Activated T-cell treated with anti-CD3 and anti-CD28 coated beads, Interleukin-2, amount 50 U/mL, for 4 hours (primary cell): ENCODE measurements at regions not wholly inside any gene's neighbourhood (a gene's known extent, or its start where the extent isn't known, plus 50 kb on each side); places are given as distances from the start of the nearest gene placed in this dataset.

ENCODE experiments used
- ATAC-seq, 2 donors: fragments of 200-7000 bp; cut with Tn5 transposase; one replicate each; pipeline ENCODE4 v1.10.0; 2021
- DNase-seq: peaks from one replicate; pipeline ENCODE4 v3.0.0-alpha.2; 2020
- H3K27me3 Mint-ChIP-seq: one replicate; pipeline ENCODE4 v1.8.0; 2021; ENCODE audit warnings: low read depth, mixed read lengths
- H3K36me3 Mint-ChIP-seq: one replicate; pipeline ENCODE4 v1.8.0; 2022; ENCODE audit warnings: mixed read lengths; ENCODE audit not compliant: insufficient read depth
- H3K4me1 Mint-ChIP-seq: one replicate; pipeline ENCODE4 v1.8.0; 2021; ENCODE audit warnings: low read depth, mixed read lengths
- H3K4me3 Mint-ChIP-seq: one replicate; pipeline ENCODE4 v1.8.0; 2021; ENCODE audit warnings: mild to moderate bottlenecking, moderate library complexity, mixed read lengths
- H3K9me3 Mint-ChIP-seq: one replicate; pipeline ENCODE4 v1.8.0; 2021; ENCODE audit warnings: mixed read lengths

DNA sequence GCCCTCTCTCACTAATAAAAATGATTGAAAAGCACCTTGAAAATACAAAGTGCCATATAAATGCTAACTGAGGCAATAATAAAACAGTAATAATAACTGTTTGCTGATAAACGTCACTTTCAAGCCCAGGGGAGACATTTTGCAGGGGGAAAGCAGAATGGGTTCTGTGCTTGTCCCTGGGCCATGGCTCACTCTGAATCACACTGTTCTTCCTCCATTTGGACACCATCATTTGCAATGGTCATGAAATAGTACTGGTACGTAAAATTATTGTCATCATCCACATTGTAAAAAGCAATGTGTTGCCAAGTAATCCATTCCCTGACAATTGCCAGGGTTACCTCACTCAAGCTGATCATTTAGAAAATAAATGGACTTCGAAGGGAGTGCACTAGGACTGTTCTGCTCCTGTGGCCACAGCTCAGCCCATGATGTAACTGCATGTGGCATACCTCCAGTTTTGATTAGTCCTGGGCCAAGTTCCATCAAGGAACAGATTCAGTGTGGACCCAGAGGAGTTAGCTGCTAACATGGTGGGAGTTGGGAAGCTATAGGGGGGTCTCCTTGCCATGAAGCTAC is 508.8 kb upstream of the CELF4 start:
- no peaks in the 10 kb centered on the region for H3K27me3 Mint-ChIP-seq
- H3K9me3 Mint-ChIP-seq = peaks cover 8% of the 10 kb centered on the region
- DNase-seq (no peak), ATAC-seq (no peak)
- H3K36me3 Mint-ChIP-seq = no peaks in the 10 kb centered on the region
- H3K4me3 Mint-ChIP-seq = no peak overlapping the region
- no peaks in the 10 kb centered on the region for H3K4me1 Mint-ChIP-seq

DNA sequence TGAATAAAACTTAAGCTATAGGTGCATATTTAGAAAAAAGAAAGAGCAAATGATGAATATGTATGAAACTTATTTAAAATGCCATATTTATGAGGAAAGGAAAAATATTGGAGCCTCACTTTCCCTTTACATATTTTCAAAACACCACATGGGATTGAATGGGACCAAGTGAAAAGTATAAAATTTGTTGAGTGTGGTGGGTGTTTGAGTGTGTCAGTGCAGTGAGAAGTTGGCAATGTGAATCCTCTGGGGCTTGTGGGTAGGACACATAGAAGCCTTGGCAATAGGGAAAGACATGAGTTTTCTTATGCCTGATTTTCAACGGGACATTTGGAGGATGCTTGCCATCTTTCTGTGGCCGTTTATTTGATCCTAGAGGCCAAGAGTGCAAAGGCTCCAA is 502.2 kb upstream of the CELF4 start:
- H3K36me3 Mint-ChIP-seq = no peaks in the 10 kb centered on the region
- peaks cover 4% of the 10 kb centered on the region for H3K9me3 Mint-ChIP-seq
- H3K4me1 Mint-ChIP-seq = no peaks in the 10 kb centered on the region
- DNase-seq (no peak), ATAC-seq (no peak)
- no peaks in the 10 kb centered on the region for H3K27me3 Mint-ChIP-seq
- H3K4me3 Mint-ChIP-seq = no peak overlapping the region

DNA sequence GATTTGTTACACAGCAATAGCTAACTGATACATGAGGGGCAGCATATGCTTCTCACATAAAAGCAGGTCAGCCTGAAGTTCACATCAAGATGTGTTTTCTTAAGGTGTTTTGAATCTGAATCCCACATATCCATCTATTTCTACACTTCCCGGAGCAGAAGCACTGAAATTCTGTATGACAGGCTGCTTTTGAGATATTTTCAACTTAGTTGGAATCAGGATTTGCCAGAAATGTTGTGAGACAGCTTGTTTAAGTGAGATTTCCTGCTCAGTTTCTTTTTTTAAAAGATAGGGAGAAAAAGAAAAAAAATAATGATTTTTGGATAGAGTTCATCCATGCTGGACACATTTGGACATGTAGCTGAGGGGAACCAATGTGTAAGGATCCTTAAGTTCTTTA is 501.5 kb upstream of the CELF4 start:
- DNase-seq = no peak
- Mint-ChIP-seq H3K9me3 (peaks cover 4% of the 10 kb centered on the region), H3K4me1 (no peaks in the 10 kb centered on the region), H3K27me3 (no peaks in the 10 kb centered on the region), H3K36me3 (no peaks in the 10 kb centered on the region), H3K4me3 (no peak overlapping the region)
- no peak for ATAC-seq

DNA sequence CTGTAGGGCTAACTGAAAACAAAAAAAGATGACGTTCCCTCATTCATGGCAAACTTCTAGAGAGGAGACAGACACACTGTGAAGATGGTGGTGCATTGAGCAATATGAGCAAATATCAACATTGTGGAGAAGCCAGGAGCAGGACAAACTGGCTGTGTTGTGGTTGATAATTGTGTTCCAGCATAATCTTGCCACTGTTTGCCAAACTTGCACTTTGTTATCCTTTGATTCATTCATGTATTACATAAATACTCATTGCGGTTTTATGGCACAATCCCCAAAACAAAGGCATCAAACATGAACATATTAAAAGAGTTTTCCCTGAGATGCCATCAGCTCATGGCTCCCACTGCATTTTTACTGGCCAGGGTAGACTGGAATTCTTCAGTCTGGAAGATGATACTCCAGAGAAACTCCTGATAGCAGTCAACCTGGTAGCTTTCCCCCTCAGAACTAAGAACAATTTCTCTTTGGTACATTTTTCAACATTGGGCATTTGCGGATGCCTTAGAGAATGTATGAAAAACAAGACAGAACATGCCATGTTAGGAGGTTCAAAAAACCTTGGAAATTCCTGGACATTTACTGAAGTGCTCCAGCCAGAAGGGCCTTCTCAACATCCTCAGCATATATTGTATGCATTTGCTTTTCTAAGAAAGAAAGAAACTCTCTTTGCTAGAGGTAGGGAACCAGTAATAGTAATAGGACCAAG is 487.4 kb upstream of the CELF4 start:
- no peak overlapping the region for H3K4me3 Mint-ChIP-seq
- no peaks in the 10 kb centered on the region for H3K36me3 Mint-ChIP-seq
- DNase-seq (no peak), ATAC-seq (no peak)
- no peaks in the 10 kb centered on the region for H3K9me3 Mint-ChIP-seq
- H3K27me3 Mint-ChIP-seq = no peaks in the 10 kb centered on the region
- no peaks in the 10 kb centered on the region for H3K4me1 Mint-ChIP-seq

DNA sequence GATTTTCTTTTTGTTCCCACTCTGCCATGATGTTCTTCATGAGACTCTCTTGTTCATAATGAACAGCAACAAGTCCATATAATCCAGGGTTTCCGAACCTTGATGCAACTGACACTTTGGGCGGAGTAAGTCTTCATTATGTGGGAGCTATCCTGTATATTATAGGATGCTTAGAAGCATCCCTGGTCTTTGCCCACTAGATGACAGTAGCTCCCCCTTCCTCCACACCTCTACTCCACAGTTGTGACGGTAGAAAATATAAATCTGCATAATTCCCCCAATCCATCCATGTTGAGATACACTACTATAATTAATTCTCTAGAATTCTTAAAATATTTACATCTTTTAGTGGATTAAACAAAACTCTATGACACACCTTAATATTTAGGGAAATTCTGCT is 482.2 kb upstream of the CELF4 start:
- H3K36me3 Mint-ChIP-seq = no peaks in the 10 kb centered on the region
- no peak for DNase-seq
- no peaks in the 10 kb centered on the region for H3K9me3 Mint-ChIP-seq
- no peak for ATAC-seq
- H3K4me3 Mint-ChIP-seq = no peak overlapping the region
- no peaks in the 10 kb centered on the region for H3K27me3 Mint-ChIP-seq
- H3K4me1 Mint-ChIP-seq = no peaks in the 10 kb centered on the region

DNA sequence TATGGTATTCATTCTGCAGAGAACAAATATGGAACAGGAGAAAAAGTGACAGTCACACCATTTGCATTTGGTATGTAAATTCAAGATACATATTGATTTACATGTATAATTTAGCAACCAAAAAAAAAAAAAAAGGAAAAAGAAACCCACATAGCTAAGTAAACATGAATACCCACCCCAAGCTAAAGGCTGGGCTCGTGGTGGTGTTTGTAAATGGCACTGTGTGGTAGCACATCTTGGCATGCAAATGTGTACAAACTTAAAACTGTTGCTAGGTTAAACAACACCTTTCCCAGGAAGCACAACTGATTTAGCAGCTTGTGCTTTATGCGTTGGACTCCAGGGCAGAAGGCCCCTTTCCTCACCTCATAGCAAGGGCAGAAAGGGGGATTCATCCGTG is 481.1 kb upstream of the CELF4 start:
- H3K4me1 Mint-ChIP-seq = no peaks in the 10 kb centered on the region
- no peaks in the 10 kb centered on the region for H3K27me3 Mint-ChIP-seq
- no peak for ATAC-seq
- no peak for DNase-seq
- no peaks in the 10 kb centered on the region for H3K36me3 Mint-ChIP-seq
- no peak overlapping the region for H3K4me3 Mint-ChIP-seq
- no peaks in the 10 kb centered on the region for H3K9me3 Mint-ChIP-seq

DNA sequence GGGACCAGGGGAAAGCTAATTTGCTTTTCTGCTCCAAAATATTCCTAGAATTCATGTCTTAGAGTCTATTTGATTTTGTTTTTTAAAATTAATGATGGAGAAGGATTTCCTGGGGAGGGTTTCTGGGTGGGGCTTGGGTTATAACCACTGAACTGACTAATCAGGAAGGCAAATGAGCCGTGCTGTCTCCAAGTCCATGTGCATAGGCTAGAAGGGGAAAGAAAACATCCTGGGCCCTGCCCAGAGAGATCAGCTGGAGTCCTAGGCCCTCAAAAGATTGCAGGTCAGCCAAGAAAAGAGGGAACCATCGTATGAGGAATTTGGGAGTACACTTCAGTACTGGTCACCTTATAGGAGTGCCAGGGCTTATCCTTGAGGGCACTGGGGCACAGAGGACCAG is 480.2 kb upstream of the CELF4 start:
- no peak for DNase-seq
- no peaks in the 10 kb centered on the region for H3K9me3 Mint-ChIP-seq
- no peaks in the 10 kb centered on the region for H3K27me3 Mint-ChIP-seq
- H3K36me3 Mint-ChIP-seq = no peaks in the 10 kb centered on the region
- no peaks in the 10 kb centered on the region for H3K4me1 Mint-ChIP-seq
- no peak for ATAC-seq
- H3K4me3 Mint-ChIP-seq = no peak overlapping the region

DNA sequence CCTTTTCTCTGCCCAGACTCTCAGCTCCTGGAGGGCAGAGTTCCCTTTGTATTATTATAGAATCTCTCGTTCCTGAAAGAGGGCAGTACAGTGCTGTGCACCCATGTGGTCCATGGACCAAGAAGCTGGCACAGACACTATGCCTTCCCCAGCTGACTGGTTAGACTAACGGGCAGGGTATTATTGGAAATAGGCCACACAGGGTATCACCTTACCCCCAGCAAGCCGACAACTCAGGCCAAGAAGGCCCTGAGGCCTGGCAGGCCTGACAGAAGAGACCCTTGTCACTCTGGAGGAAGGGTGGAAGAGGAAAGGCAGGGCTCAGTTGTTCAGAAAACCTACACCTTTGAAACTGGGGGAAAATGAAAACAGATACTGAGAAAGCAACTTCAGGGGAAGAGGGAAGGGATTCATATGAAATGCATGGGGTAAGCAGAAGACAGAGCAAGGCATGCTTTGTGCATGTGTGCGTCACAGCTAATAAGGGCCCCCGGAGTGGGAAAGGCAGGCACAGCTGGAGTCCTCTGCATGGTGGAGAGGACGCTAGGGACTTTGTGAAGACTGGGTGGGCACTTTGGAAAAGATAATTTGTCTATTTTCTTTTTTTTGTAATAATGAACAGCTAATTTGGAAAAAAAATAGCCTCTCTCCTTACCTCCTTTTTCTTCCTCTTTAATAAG is 476.8 kb upstream of the CELF4 start:
- H3K36me3 Mint-ChIP-seq = no peaks in the 10 kb centered on the region
- no peak overlapping the region for H3K4me3 Mint-ChIP-seq
- ATAC-seq (no peak), DNase-seq (no peak)
- H3K4me1 Mint-ChIP-seq = no peaks in the 10 kb centered on the region
- H3K27me3 Mint-ChIP-seq = no peaks in the 10 kb centered on the region
- H3K9me3 Mint-ChIP-seq = no peaks in the 10 kb centered on the region

DNA sequence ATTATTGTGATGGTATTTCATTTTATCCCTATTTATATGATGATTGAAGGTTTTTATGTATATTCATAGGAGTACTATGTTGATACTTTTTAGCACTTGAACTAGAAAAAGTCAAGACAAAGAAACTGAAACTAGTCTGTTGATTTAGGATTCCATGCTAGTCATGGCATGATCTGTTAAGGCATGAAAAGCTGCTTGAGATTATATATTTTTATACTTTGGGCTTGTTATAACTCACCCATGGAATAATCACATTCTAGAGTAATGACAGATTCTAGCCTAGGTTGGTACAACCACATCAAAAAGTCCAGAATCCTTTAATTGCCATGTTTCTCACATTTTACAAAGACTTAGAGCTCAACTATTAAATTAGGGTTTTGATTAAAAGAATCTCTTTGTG is 472.6 kb upstream of the CELF4 start:
- ATAC-seq (no peak), DNase-seq (no peak)
- no peak overlapping the region for H3K4me3 Mint-ChIP-seq
- no peaks in the 10 kb centered on the region for H3K36me3 Mint-ChIP-seq
- peaks cover 4% of the 10 kb centered on the region for H3K9me3 Mint-ChIP-seq
- H3K4me1 Mint-ChIP-seq = no peaks in the 10 kb centered on the region
- H3K27me3 Mint-ChIP-seq = no peaks in the 10 kb centered on the region

DNA sequence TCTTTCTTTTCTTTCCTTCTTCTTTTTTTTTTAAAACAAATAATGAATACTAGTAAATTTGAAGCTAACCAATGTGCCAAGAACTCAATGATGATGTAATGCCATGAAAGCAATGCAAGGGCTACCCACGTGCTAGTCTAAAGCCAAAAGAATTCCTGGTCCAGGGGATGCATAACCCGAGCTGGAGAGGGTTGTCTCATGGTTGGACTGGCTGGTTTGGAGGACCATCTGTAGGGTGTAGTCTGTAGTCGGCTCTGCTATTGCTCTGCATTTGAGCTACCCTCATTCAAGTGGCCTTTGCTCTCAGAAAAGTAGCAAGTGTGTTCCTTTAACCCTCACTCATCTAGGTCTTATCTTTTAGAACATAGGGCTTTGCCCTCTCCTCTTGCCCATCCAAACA is 469.6 kb upstream of the CELF4 start:
- DNase-seq (no peak), ATAC-seq (no peak)
- H3K9me3 Mint-ChIP-seq = peaks cover 7% of the 10 kb centered on the region
- H3K36me3 Mint-ChIP-seq = no peaks in the 10 kb centered on the region
- no peak overlapping the region for H3K4me3 Mint-ChIP-seq
- no peaks in the 10 kb centered on the region for H3K4me1 Mint-ChIP-seq
- H3K27me3 Mint-ChIP-seq = no peaks in the 10 kb centered on the region

DNA sequence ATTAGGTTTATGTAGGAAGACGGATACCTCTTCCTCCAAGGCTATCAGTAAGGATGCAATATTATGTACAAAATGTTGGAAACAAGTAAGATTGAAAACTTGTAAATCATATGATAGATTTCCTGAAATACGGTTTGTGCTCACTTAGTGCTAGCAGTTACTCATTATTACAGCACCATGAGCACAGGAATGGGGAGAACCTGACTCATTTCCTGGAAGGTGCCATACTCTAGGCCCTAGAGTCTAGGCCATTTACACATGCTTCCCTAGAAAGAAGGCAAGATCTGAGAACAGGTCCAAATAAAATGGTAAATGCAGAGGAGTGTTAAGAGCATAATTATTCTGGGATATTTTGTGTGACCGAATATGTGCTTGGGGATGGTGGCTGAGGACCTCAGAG is 467.7 kb upstream of the CELF4 start:
- H3K9me3 Mint-ChIP-seq = peaks cover 7% of the 10 kb centered on the region
- H3K36me3 Mint-ChIP-seq = no peaks in the 10 kb centered on the region
- no peaks in the 10 kb centered on the region for H3K27me3 Mint-ChIP-seq
- no peak overlapping the region for H3K4me3 Mint-ChIP-seq
- no peaks in the 10 kb centered on the region for H3K4me1 Mint-ChIP-seq
- ATAC-seq = no peak
- no peak for DNase-seq

DNA sequence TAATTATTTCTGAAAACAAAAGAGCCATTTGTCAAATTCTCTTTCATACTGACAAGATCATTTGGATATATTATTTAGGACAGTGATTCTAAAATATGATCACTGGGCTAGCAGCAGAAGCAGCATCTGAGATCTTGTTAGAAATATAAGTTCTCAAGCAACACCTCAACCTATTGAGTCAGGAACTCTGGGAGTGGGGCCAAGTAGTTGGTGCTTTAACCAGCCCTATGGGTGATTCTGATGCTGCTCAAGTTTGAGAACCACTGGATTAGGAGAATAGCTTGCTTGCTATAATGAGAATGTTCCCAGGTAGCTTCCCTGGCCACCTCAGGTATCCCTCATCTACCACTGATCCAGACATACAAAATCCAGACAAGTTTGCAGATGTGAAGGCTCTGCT is 466.9 kb upstream of the CELF4 start:
- DNase-seq = no peak
- H3K4me3 Mint-ChIP-seq = no peak overlapping the region
- no peak for ATAC-seq
- no peaks in the 10 kb centered on the region for H3K27me3 Mint-ChIP-seq
- H3K9me3 Mint-ChIP-seq = peaks cover 10% of the 10 kb centered on the region
- H3K36me3 Mint-ChIP-seq = no peaks in the 10 kb centered on the region
- no peaks in the 10 kb centered on the region for H3K4me1 Mint-ChIP-seq

DNA sequence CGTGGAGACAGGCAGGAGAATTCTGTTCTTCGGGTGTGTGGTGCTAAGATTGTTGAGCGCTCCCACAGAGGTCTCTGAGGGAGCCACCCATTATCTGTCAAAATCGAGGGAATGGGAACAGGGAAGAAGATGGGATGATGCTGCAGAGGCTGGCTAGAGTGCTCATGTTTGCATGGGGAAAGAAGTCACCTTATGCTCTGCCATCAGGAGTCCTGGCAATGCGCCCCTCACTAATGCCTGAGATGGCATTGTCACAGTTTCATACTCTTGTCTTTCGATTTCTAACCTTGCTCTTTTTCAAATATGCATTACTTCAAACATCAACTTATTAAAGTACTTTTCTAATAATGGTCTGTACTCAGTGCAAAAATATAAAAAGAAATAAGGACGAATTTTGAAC is 463.3 kb upstream of the CELF4 start:
- Mint-ChIP-seq H3K9me3 (peaks cover 7% of the 10 kb centered on the region), H3K4me1 (no peaks in the 10 kb centered on the region), H3K27me3 (no peaks in the 10 kb centered on the region), H3K36me3 (no peaks in the 10 kb centered on the region), H3K4me3 (no peak overlapping the region)
- ATAC-seq (no peak), DNase-seq (no peak)

DNA sequence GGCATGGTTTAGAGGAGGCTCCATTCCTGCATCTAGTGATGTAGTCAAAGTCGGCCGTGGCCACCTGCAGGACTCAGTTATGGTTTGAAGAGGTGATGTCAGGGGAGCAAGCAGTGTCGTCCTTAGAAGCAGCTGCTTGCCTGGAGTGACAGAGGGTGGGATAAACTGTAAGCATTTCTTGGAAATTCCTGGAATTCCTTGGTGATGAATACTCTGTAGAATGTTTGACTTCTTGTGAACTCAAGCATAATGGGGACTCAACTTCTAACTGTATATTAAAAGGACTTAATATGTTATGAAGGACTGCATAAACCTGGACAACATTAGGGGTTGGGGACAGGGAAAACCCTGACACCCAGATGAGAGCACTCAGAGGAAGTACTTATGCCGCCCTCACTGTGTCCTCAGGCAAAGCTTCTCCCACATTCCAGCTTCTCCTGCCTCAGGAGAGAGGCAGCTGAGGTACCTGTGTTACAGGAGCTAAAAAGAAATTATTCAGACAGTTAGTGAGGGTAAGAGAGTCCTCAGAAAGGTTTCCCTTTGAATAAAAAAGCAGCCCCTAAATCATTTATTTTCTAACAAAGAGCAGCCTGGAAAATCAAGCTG is 459.9 kb upstream of the CELF4 start:
- no peak for ATAC-seq
- no peaks in the 10 kb centered on the region for H3K36me3 Mint-ChIP-seq
- peaks cover 10% of the 10 kb centered on the region for H3K9me3 Mint-ChIP-seq
- H3K27me3 Mint-ChIP-seq = no peaks in the 10 kb centered on the region
- no peak for DNase-seq
- H3K4me3 Mint-ChIP-seq = no peak overlapping the region
- H3K4me1 Mint-ChIP-seq = no peaks in the 10 kb centered on the region

DNA sequence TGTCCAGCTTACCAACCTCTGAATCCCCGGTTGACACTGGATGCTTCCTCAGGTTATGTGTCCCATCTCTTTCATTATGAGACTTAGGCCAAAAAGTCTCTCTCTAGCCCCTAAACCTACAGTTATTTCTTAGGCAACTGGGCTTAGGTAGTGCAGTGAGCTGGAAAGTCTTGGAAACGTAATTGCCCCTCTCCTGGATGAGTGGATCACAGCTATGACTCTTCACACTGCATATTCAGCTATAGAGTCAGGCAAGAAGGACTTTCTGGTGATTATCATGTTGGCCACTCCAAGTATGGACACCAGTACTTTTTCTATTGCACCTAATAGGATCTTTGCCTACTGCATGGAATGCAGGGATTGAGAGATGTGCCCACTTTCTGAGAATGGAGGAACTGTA is 458.3 kb upstream of the CELF4 start:
- no peaks in the 10 kb centered on the region for H3K36me3 Mint-ChIP-seq
- H3K4me1 Mint-ChIP-seq = no peaks in the 10 kb centered on the region
- ATAC-seq = no peak
- H3K27me3 Mint-ChIP-seq = no peaks in the 10 kb centered on the region
- DNase-seq = no peak
- peaks cover 7% of the 10 kb centered on the region for H3K9me3 Mint-ChIP-seq
- H3K4me3 Mint-ChIP-seq = no peak overlapping the region
